ENCODE measurements at regions not wholly inside any gene's neighbourhood (a gene's known extent, or its start where the extent isn't known, plus 50 kb on each side); places are given as distances from the start of the nearest gene placed in this dataset.
"Not testable (repeated sequence)": the region's sequence is repeated elsewhere in the genome, so short reads cannot be mapped to it uniquely, and the experiment has no call there.

- DNase-seq (ENCODE audit: low read depth): not testable (repeated sequence)
These were observed 154.0 kb upstream of the ZNF469 start for GRCh38 chr16:88228751-88229150.

DNA sequence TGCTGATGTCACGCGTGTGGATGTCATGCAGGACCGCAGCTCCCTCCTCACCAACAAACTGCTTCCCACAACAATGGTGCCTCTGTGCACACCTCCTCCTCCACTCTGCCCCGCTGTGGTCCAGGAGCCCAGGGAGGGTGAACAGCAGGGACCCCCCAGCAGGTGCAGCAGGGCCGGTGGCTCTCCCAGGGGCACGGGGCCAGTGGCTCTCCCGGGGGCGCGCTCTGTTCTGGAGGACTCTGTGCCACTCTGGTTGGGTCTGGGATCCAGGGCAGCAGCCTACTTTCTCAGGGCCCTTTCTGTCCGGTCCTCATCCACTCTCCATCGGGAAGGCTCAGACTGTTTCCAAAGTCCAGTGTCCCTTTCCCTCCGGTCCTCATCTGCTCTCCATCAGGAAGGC is 153.0 kb upstream of the ZNF469 start:
- DNase-seq (ENCODE audit: low read depth): not testable (repeated sequence)

DNA sequence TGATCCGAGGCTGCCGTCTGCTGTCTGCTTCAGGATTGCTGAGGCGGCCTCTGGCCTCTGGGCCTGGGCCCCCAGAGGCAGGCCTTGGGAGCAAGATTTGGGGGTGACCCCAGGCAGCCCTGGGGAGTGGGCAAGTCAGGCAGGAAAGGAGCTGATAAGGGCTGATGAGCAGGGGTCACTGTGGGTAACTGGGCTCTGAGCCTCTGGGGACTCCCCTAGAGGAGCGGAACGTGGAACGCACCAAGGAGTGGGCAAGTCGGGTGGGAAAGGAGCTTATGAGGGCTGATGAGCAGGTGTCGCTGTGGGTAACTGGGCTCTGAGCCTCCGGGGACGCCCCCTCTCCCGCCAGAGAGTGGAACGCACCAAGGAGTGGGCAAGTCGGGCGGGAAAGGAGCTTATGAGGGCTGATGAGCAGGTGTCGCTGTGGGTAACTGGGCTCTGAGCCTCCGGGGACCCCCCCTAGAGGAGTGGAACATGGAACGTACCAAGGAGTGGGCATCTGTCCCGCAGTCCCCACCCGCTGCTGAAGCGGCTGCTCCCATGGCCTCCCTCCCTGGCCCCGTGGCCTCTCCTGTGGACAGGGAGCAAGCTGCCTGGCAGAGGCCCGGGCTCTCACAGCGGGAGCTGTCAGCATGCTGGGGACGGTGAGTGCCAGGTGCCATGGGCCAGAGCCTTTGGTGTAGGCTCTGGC is 152.3 kb upstream of the ZNF469 start:
- DNase-seq (ENCODE audit: low read depth): not testable (repeated sequence)

DNA sequence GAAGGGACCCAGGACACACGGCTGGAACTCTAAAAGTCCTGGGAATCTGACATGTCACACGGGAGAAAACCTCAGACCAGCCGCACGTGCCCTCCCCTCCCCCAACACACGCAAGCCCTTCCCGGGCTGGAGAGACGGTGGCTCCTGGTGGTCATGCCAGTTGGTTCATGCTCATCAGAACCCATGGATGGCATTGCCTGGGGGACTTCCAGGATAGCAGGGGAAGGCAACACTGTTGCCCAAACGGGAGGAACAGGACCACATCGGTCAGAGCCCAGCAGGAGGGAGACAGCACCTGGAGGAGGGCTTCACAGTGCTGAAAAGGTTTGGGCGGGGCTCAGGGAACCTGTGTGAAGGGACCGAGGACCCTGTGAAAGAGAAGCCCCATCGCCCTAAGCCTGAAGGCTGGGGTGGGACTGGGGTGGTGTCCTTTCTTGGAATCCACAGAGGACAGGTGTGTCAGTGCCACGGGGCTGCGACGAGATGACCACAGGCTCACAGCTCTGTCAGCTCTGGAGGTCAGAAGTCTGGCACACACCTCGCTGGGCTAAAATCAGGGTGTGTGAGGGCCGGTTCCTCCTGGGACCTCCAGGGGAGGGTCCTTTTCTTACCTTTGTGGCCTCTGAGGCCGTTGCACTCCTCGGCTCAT is 151.7 kb upstream of the ZNF469 start:
- DNase-seq (ENCODE audit: low read depth): not testable (repeated sequence)

GRCh38 chr16:88231839-88232238 is 150.9 kb upstream of the ZNF469 start:
- DNase-seq (ENCODE audit: low read depth): not testable (repeated sequence)

DNA sequence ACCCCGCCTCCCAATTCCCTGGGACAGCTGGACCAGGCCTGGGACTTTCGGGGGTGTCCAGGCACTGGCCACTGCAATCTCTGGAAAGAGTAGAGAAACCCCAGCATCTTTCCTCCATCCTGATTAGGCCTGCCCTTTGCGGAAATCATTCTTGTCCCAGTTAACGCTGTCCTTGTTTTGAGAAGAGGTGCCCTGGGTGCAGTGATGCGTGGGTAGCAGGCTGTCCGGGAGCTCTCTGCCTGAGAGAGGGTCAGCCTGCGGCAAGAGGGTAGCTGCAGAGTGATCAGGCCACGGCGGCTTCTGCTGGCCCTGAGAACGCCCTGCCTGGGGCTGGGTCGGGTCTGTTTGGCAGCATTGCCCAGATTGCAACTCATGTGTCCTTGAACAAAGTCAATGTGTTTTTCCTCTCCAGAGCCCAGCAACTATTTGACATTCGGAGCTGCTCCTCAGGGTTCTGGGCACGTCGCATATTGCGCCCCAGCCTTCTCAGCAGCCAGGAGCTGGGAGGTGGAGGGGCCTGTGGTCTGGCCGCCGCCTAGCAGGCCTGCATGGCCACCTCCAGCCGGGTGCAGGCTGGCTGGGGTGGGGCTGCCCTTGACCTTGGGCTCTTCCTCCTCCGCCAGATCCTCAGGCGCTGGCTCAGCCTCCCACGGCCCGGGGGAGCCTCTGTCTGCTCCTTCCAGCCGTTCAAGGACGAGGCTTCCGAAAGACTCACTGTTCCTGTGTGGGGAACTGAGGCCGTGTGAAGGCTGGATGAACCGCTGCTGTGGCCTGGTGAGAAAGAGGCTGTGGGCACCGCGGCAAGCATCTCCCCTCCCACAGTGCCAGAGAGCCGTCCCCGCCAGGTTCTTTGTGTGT is 150.1 kb upstream of the ZNF469 start:
- not testable (repeated sequence) for DNase-seq (ENCODE audit: low read depth)

GRCh38 chr16:88233621-88234420 is 148.9 kb upstream of the ZNF469 start:
- DNase-seq (ENCODE audit: low read depth): not testable (repeated sequence)

GRCh38 chr16:88234421-88235271 is 148.1 kb upstream of the ZNF469 start:
- not testable (repeated sequence) for DNase-seq (ENCODE audit: low read depth)

- DNase-seq (ENCODE audit: low read depth): not testable (repeated sequence)
These were observed 147.1 kb upstream of the ZNF469 start for GRCh38 chr16:88235691-88236090.

- not testable (repeated sequence) for DNase-seq (ENCODE audit: low read depth)
These were observed 146.5 kb upstream of the ZNF469 start for GRCh38 chr16:88236229-88236628.

- DNase-seq (ENCODE audit: low read depth): not testable (repeated sequence)
These were observed 145.4 kb upstream of the ZNF469 start for GRCh38 chr16:88237314-88237713.

DNA sequence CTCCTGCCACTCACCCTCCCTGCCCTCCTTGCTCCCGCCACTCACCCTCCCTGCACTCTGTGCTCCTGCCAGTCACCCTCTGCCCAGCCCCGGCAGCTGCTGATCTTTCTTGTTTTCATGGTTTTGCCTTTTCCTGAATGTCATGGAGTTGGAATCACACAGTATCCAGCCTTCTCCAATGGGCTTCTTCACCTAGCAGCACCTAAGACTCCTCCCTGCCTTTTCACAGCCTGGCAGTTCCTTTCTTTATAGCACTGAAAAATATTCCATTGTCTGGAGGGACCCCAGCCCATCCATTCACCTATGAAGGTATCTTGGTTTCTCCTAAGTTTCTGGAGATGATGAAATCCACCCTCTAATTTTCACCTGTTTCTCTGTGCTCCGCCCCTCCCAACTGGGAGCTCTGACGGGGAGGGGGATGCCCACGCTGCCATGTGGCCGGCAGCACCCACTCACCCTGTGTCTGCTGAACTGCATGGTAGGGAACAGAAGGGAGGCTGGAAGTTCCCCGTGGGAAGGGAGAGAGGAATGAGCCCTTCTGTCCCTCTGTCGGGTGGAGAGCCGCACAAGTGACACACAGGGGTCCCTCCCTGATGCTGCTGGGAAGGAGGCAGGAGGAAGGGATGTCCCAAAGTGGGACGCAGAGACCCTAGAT is 144.9 kb upstream of the ZNF469 start:
- not testable (repeated sequence) for DNase-seq (ENCODE audit: low read depth)

- not testable (repeated sequence) for DNase-seq (ENCODE audit: low read depth)
These were observed 144.0 kb upstream of the ZNF469 start for GRCh38 chr16:88238732-88239274.

DNA sequence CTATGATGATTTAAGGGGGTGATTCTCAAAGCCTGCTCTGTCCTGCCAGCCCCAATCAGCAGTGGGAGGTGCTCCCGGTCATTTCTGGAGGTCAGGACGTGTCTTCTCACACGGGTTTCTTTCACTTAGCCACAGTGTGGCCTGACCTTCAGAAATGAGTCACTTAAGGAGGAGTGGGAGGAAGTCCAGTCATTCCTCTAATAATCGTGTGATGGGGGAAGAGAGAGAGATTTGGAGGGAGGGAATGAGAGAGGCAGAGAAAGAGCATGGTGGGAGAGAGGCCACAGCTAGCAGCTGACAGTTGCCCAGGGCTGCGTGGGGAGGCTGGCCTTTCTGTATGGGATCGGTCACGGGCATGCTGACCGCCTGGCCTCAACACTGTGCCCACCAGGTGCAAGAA is 142.6 kb upstream of the ZNF469 start:
- not testable (repeated sequence) for DNase-seq (ENCODE audit: low read depth)

GRCh38 chr16:88240776-88241175 is 142.0 kb upstream of the ZNF469 start:
- not testable (repeated sequence) for DNase-seq (ENCODE audit: low read depth)

DNA sequence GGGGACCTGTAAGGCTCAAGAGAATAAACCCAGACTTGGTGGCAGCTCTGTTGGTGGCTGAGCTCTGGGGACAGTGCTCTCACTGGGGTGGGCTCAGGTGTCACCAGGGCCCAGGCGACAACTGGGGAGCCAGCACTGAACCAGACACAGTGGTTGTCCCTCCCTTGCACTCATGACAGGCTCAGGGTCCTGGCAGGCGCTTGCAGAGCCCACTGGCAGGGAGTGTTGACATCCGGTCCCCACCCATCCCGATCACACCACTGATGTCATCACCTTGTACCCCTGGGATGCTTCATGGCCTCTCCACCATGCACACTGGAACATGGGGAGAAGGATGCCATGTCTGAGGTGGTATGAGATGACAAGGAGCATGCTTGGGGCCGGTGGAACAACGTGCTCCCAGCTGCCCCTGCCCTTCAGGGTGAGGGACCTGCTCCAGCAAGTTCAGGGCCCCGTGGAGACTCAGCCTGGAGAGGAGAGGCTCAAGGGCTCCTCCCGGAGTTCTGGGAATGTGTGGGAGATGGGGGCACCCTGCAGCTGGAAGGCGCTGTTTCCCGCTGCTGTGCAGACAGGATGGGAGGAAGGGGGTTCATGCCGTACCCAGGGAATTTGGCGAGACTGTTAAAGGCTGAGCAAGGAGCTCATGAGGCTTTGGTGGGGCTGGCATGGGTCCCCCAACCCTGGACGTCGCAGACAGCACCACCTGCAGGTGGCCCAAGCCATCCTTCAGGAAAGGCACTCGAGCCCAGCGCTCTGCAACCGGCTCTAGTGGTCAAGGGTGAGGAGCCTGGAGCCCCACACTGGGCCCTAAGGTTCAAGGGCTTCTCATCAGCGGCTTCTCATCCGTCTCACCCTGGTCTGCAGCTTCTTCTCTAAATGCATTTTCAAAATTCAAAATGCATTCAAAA is 141.1 kb upstream of the ZNF469 start:
- not testable (repeated sequence) for DNase-seq (ENCODE audit: low read depth)

DNA sequence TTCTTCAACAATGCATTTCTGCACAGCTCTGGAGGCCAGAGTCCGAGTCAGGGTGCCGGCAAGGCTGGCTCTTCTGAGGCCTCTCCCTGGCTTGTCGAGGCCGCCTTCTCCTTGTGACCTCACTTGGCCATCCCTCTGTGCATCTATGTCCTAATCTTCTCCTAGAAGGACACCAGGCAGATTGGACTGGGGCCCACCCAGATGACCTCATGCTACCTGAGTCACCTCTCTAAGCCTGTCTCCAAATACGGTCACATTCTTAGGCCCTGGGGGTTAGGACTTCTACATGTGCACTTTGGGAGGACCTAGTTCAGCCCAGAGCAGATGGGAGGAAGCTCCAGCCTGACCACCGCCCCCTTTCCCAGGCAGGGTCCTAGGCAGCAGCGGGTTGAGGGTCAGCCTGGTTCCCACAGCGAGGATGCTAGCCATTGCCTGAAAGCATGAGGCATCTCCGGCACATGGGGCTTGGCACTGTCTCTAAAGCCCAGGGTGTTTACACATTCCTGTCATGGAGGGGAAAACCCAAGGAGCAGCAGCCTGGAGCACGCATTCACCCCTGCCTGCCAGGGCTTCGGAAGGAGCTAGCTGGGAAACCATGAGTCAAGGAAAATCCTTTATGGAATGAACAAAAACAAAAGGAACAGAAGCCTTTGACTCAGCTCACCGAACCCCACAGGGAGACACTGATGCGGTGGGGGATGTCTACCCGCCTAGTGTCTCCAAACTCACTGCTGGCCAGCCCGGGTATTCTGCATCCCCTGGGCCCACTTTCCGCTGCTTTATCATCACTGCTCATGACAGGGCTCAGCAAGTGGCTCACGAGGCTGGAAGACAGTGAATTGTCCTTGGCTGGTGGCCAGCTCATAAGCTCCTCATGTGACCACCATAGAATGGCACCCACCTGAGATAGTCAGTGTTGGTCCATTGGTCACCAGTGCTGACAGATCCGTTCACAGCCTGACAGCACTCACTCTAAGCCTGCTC is 140.2 kb upstream of the ZNF469 start:
- DNase-seq (ENCODE audit: low read depth): not testable (repeated sequence)

GRCh38 chr16:88243921-88244320 is 138.8 kb upstream of the ZNF469 start:
- DNase-seq (ENCODE audit: low read depth): not testable (repeated sequence)

Data from T-helper 22 cell (primary cell).